NCI-H2081 treated with DMSO at 0.1 percent for 48 hours (cell line): ENCODE measurements at regions not wholly inside any gene's neighbourhood (a gene's known extent, or its start where the extent isn't known, plus 50 kb on each side); places are given as distances from the start of the nearest gene placed in this dataset.

Experiments
- DNase-seq: peaks from one replicate; lab custom pipeline; 2025; lab: John Stamatoyannopoulos, UW

- no peak for DNase-seq
Measured at GRCh38 chr10:36232935-36233334, 590.8 kb upstream of the FZD8 start.

GRCh38 chr10:36224431-36224985 is 582.4 kb upstream of the FZD8 start:
- DNase-seq, result no peak

DNA sequence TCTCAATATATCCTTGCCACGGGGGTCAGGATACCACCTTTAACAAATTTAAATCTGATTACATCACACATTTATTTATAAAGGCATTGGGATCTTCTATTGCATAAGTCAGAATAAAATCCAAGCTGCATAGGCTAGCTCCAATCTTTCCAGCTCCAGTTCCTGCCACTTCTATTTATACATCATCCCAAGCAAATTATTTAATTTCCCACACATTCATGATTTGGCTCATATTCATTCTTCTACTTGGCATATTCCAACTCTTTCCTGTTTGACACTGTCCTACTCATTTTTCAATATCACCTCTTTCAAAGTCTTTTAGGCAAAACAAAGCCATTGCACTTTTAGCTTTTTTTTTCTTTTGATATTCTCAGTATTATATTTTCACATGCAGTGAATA is 579.0 kb upstream of the FZD8 start:
- no peak for DNase-seq

GRCh38 chr10:36220151-36220550 is 578.1 kb upstream of the FZD8 start:
- DNase-seq, result no peak

GRCh38 chr10:36211856-36212255 is 569.8 kb upstream of the FZD8 start:
- no peak for DNase-seq

DNA sequence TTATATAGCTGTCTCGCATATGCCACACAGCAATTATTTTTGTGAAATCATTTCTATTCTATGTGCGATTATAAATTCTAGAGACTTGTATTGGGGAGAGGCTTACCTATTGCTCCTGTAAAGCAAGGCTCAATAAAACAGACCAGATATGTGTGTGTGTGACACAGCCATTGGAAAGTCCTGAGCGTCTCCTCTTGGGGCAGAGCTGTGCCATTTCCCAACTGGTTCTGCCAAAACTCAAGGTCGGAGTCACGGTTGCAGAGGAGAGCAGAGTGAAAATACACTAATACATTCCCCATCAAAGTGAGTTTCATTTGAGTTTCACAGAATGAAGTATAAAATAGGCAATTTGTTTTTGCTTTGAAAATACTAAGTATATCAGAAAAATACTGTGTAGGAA is 567.4 kb upstream of the FZD8 start:
- no peak for DNase-seq

DNA sequence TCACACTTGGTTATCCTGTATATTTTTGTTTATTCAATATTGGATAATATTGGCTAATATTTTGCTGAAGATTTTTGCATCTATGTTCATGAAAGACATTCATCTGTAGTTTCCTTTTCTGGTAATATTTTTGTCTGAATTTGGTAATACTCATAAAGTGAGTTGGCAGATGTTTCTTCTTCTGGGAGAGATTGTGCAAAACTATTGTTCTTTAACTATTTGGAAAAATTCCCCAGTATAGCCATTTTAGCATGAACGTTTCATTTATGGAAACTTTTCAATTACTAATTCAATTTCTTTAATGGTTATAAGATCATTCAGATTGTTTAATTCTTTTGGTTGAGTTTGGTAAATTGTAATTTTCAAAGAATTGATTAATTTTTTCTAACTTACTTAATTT is 560.8 kb upstream of the FZD8 start:
- no peak for DNase-seq

GRCh38 chr10:36200577-36200976 is 558.5 kb upstream of the FZD8 start:
- DNase-seq, result no peak

- DNase-seq, result no peak
Measured at GRCh38 chr10:36198322-36198721, 556.2 kb upstream of the FZD8 start.

DNA sequence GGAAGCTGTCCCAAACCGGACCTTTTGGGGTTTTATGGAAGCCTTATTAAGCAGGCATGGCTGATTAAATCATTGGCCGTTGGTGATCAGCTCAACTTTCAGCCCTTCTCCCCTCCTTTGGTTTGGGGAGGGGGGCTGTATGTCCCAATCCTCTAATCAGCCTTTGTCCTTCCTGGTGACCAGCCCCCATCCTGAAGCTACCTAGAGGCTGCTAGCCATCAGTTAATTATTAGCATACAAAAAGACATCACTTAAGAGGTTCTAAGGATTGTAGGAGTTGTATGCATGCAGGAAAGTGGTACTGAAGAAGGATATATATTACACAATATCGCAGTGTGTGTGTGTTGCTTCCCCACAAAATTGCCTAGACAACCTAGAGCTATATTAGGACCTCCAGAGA is 553.3 kb upstream of the FZD8 start:
- no peak for DNase-seq

- no peak for DNase-seq
Measured at GRCh38 chr10:36194276-36194675, 552.2 kb upstream of the FZD8 start.

GRCh38 chr10:36191009-36191408 is 548.9 kb upstream of the FZD8 start:
- DNase-seq, result no peak

GRCh38 chr10:36188461-36188860 is 546.4 kb upstream of the FZD8 start:
- no peak for DNase-seq

DNA sequence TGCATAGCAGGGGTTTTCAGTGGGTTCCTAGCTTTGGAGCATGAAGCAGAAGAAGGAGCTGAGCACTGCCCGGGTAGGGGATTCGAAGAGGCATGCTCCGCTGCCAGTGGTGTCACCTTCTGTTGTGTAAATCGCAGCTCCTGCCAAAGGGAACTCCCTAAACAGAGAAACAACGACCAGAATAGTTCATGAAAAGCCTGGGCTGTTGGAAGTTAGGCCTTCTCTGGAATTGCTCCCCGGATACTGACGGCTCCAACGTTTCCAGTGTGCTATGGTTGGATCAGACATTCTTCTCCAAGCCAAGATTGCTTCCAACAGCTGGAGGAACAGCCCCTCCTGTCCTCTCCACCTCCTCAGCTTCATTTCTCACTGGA is 546.0 kb upstream of the FZD8 start:
- DNase-seq, result no peak

- DNase-seq, result no peak
Measured at GRCh38 chr10:36187380-36188079, 545.4 kb upstream of the FZD8 start.

DNA sequence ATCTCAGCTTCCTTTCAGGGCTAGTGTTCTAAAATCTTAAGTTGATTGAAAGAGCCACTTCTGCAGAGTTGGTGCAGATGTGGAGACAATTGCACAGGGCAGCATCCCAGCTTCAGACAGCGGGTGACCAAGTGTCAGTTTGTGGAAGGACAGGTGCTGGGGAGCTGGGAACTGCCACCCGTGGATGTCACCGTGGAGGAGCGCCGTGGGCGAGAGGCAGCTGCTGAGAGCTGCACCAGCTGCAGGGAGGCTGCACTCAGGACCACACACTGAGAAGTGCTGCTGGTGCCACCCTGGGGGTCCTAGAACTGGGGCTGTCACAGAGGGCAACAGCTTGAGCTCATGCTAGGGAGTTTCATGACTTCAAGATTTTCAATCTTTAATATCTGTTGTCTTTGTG is 543.0 kb upstream of the FZD8 start:
- DNase-seq, result no peak

GRCh38 chr10:36183726-36184125 is 541.6 kb upstream of the FZD8 start:
- DNase-seq, result no peak

DNA sequence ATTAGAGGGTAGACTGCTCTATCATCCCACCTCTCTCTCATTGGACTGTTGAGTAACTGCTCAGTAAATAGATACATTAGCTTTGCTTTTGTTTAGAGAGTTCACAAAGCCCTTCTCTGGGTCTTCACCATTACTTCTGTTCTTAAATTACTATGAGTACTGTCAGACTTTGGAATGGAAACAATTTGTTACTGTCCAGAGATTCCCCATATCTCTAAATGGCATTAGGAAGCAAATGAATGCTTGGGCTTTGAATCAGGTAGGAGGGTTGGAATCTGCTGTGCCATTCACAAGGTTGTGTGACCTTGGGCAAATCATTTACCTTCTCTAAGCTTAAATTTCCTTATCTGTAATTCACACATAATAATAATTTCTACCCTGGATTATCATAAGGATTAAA is 541.0 kb upstream of the FZD8 start:
- no peak for DNase-seq

DNA sequence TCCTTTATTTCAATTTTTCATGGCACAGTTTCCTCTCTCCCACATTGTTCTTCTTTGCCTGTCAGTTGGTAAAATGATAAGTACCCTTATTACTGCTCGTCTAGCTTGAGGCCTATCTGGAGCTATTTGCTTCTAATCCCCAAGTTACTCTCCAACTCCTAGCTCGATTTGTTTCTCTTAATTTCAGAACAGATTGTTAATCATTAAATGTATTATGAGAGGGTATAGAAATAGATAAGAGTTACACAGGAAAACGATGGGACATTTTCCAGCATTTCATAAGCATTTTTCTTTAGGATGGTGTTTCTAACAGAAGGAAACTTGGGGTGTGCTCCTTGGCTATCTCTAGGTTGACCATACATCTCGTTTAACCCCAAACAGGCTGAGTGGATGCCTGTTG is 540.5 kb upstream of the FZD8 start:
- DNase-seq, result no peak

DNA sequence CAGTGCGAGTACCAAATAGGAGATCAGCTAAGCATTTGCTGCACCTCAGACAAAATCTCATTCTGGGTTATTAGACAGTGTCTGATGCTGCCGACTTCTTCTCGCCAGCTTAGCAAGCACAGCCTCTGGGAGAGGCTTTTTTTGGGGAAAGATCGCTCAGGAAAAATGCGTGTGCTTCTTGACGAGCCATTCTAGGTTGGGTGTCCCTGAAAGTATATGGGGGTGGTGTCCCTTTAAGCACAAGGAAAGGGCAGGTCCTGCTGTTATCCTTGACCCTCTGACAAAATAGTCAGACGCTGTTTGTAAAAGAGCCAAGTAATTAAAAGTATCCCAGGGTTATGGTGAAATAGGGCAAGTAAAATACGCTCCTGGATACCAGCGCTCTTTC is 540.1 kb upstream of the FZD8 start:
- no peak for DNase-seq

GRCh38 chr10:36181426-36182178 is 539.5 kb upstream of the FZD8 start:
- no peak for DNase-seq

DNA sequence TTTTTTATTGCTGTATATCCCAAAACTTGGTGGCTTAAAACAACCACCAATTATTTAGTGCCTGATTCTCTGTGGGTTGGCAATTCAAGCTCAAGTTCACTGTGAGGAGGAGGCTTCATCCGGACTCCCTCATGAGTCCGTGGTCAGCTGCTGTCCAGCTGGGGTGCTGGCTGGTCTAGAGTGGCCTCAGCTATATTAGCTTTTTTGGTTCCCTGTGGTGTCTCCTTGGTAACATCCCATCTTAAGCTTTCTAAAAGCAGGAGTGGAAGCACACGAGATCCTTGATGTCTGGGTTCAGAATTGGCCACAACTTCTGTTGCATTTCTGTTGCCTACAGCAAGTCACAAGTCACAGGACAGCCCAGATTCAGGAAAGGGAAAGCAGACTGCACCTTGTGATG is 536.5 kb upstream of the FZD8 start:
- no peak for DNase-seq

- DNase-seq, result no peak
Measured at GRCh38 chr10:36177071-36177470, 535.0 kb upstream of the FZD8 start.

- DNase-seq, result no peak
Measured at GRCh38 chr10:36175954-36176353, 533.9 kb upstream of the FZD8 start.
